ENCODE measurements at regions not wholly inside any gene's neighbourhood (a gene's known extent, or its start where the extent isn't known, plus 50 kb on each side); places are given as distances from the start of the nearest gene placed in this dataset.

DNA sequence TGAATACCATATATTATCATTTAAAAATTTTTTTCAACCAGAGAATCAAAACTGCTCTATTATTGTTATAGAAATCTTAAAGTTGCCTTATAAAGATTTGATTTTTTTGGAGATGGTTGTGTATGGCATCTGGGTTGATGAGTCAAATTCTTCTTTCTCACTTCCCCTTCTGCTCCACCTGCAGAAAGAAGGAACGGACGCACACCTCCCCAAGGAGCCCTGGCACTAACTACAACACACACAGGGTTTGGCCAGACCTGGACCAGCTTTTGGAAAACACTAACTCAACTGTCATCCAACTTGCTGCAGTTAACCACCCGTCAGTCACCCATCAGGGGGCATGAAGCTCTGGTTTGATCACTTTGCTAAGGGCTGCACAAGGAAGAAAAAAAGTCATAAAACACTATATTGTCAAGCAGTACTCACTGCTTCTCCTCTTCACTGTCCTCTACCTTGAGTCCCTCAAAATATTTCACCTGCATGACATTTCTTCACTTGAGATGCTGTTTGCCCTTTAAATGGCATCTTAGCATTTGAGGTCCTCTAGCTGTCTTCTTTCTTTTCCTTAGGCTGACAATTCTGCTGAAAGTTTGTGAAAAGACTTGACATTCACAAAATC lies 266.7 kb upstream of the PHF14 start:
- Histone ChIP-seq H3K4me3 (ENCODE audit: low read depth, low read length, poor library complexity, severe bottlenecking) (no peak overlapping the region), H3K4me1 (ENCODE audit: insufficient read depth, low read length, poor library complexity, severe bottlenecking) (no peaks in the 10 kb centered on the region), H3K27me3 (replicated peaks; ENCODE audit: insufficient read depth, low read depth, low read length, poor library complexity) (no peaks in the 10 kb centered on the region), H3K9me3 (ENCODE audit: low read depth, low read length, poor library complexity, severe bottlenecking) (no peaks in the 10 kb centered on the region), H3K36me3 (ENCODE audit: insufficient read depth, low read length, poor library complexity, severe bottlenecking) (no peaks in the 10 kb centered on the region), H3K27ac (ENCODE audit: low read depth, low read length, poor library complexity, severe bottlenecking) (no peak overlapping the region)
- no peak for TF ChIP-seq EZH2 (IDR thresholded peaks at IDR 0.05; ENCODE audit: borderline replicate concordance, low read depth, low read length, poor library complexity, severe bottlenecking)
- TF ChIP-seq, protein P1, sequence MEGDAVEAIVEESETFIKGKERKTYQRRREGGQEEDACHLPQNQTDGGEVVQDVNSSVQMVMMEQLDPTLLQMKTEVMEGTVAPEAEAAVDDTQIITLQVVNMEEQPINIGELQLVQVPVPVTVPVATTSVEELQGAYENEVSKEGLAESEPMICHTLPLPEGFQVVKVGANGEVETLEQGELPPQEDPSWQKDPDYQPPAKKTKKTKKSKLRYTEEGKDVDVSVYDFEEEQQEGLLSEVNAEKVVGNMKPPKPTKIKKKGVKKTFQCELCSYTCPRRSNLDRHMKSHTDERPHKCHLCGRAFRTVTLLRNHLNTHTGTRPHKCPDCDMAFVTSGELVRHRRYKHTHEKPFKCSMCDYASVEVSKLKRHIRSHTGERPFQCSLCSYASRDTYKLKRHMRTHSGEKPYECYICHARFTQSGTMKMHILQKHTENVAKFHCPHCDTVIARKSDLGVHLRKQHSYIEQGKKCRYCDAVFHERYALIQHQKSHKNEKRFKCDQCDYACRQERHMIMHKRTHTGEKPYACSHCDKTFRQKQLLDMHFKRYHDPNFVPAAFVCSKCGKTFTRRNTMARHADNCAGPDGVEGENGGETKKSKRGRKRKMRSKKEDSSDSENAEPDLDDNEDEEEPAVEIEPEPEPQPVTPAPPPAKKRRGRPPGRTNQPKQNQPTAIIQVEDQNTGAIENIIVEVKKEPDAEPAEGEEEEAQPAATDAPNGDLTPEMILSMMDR (conservative IDR thresholded peaks at IDR 0.05; ENCODE audit: low read depth, low read length) = no peak
- intact Hi-C loops (cut with micrococcal nuclease; ENCODE audit: unreplicated experiment) = no loop called here
- CTCF ChIA-PET = no interaction called here
- POLR2A ChIA-PET (ENCODE audit: low non-redundant PET) = no interaction called here
- DNase-seq (ENCODE audit: low spot score) = no peak
- no TSS peak for BruUV-seq (replicated peaks)

DNA sequence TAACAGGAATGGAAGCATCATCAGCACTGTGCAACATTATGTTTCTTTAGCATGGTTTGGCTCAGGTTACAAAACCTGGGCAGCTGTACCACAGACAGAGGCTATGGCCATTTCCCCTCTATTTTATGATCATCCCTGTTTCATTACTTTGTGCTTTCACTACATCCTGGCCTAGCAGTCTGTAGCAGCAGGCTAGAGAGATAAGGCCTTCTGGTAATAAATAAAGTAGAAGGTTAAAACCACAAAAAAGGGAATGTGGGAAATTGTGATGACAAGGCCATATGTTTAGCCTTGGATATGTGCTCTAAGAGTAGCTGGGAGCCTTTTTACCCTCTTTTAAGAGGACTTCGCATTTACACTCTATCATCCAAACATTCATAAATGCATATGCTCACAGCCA lies 266.2 kb upstream of the PHF14 start:
- Histone ChIP-seq H3K4me1 (ENCODE audit: insufficient read depth, low read length, poor library complexity, severe bottlenecking) (no peaks in the 10 kb centered on the region), H3K36me3 (ENCODE audit: insufficient read depth, low read length, poor library complexity, severe bottlenecking) (no peaks in the 10 kb centered on the region), H3K27ac (ENCODE audit: low read depth, low read length, poor library complexity, severe bottlenecking) (no peak overlapping the region), H3K9me3 (ENCODE audit: low read depth, low read length, poor library complexity, severe bottlenecking) (no peaks in the 10 kb centered on the region), H3K27me3 (replicated peaks; ENCODE audit: insufficient read depth, low read depth, low read length, poor library complexity) (no peaks in the 10 kb centered on the region), H3K4me3 (ENCODE audit: low read depth, low read length, poor library complexity, severe bottlenecking) (no peak overlapping the region)
- CTCF ChIA-PET = no interaction called here
- BruUV-seq (replicated peaks) = no TSS peak
- no peak for TF ChIP-seq EZH2 (IDR thresholded peaks at IDR 0.05; ENCODE audit: borderline replicate concordance, low read depth, low read length, poor library complexity, severe bottlenecking)
- TF ChIP-seq, protein P1 (conservative IDR thresholded peaks at IDR 0.05; ENCODE audit: low read depth, low read length) = no peak
- POLR2A ChIA-PET (ENCODE audit: low non-redundant PET) = no interaction called here
- DNase-seq (ENCODE audit: low spot score) = no peak
- intact Hi-C loops (cut with micrococcal nuclease; ENCODE audit: unreplicated experiment) = no loop called here

DNA sequence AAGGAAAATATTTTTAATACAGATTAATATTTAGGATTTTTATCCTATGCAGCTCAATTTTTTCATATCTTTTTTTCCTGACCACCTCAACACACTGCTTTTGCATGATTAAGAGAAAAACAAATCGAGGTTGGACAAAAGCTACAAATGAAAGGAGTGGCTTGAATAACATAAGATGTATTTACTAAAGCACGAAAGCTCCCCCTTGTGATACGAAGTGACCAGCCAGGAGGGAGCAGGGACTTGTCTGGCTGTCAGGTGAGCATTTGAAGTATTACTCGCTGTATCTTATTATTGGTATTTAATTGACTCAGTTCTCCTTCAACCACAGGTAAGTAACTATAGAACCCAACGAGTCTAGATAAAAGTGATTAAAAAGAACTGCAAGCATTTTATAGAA lies 265.2 kb upstream of the PHF14 start:
- Histone ChIP-seq H3K27ac (ENCODE audit: low read depth, low read length, poor library complexity, severe bottlenecking) (no peak overlapping the region), H3K4me3 (ENCODE audit: low read depth, low read length, poor library complexity, severe bottlenecking) (no peak overlapping the region), H3K27me3 (replicated peaks; ENCODE audit: insufficient read depth, low read depth, low read length, poor library complexity) (no peaks in the 10 kb centered on the region), H3K9me3 (ENCODE audit: low read depth, low read length, poor library complexity, severe bottlenecking) (no peaks in the 10 kb centered on the region), H3K36me3 (ENCODE audit: insufficient read depth, low read length, poor library complexity, severe bottlenecking) (no peaks in the 10 kb centered on the region), H3K4me1 (ENCODE audit: insufficient read depth, low read length, poor library complexity, severe bottlenecking) (no peaks in the 10 kb centered on the region)
- BruUV-seq (replicated peaks) = no TSS peak
- CTCF ChIA-PET = no interaction called here
- peak; percentile 6 for DNase-seq (ENCODE audit: low spot score)
- intact Hi-C loops (cut with micrococcal nuclease; ENCODE audit: unreplicated experiment) = no loop called here
- TF ChIP-seq, protein P1 (conservative IDR thresholded peaks at IDR 0.05; ENCODE audit: low read depth, low read length) = peak; percentile 28; the same call in 1 of the 2 replicates
- no peak for TF ChIP-seq EZH2 (IDR thresholded peaks at IDR 0.05; ENCODE audit: borderline replicate concordance, low read depth, low read length, poor library complexity, severe bottlenecking)
- POLR2A ChIA-PET (ENCODE audit: low non-redundant PET) = no interaction called here
